OCI-LY1 (cell line): ENCODE measurements at regions not wholly inside any gene's neighbourhood (a gene's known extent, or its start where the extent isn't known, plus 50 kb on each side); places are given as distances from the start of the nearest gene placed in this dataset.

Source experiments
- H2AFZ ChIP-seq: fragments of 200-600 bp; sonication (generic), shearing (Covaris generic); 2 replicates; pipeline ENCODE4 v1.6.0; 2014; ENCODE audit warnings: antibody characterized with exemption, mild to moderate bottlenecking, low read length
- H3F3A ChIP-seq: fragments of 200-600 bp; sonication (generic), shearing (Covaris generic); 2 replicates; pipeline ENCODE4 v1.6.0; 2014; ENCODE audit warnings: mild to moderate bottlenecking, antibody characterized with exemption, low read length, moderate library complexity; ENCODE audit not compliant: insufficient read depth
- H3K27ac ChIP-seq: fragments of 200-600 bp; sonication (generic); 2 replicates; pipeline ENCODE4 v1.5.1; 2014; ENCODE audit warnings: low read length, mixed run types, mild to moderate bottlenecking, low read depth; ENCODE audit not compliant: poor library complexity, severe bottlenecking
- H3K27me3 ChIP-seq: fragments of 200-600 bp; sonication (generic); 2 replicates; pipeline ENCODE4 v1.6.0; 2014; ENCODE audit warnings: antibody characterized with exemption, mild to moderate bottlenecking, low read length, moderate library complexity; ENCODE audit not compliant: insufficient read depth
- H3K36me3 ChIP-seq: fragments of 200-600 bp; sonication (generic); 2 replicates; pipeline ENCODE4 v1.6.1; 2014; ENCODE audit warnings: mild to moderate bottlenecking, antibody characterized with exemption, low read length, moderate library complexity, mixed read lengths; ENCODE audit not compliant: insufficient read depth
- H3K4me1 ChIP-seq: fragments of 200-600 bp; sonication (generic); 2 replicates; pipeline ENCODE4 v1.5.1; 2014; ENCODE audit warnings: mild to moderate bottlenecking, low read length, moderate library complexity; ENCODE audit not compliant: insufficient read depth, severe bottlenecking
- H3K4me2 ChIP-seq: fragments of 200-600 bp; sonication (generic), shearing (Covaris generic); 2 replicates; pipeline ENCODE4 v1.6.1; 2014; ENCODE audit warnings: low read length
- H3K4me3 ChIP-seq: fragments of 200-600 bp; sonication (generic); 2 replicates; pipeline ENCODE4 v1.5.1; 2014; ENCODE audit warnings: low read length, low read depth, mild to moderate bottlenecking, mixed read lengths; ENCODE audit not compliant: poor library complexity, severe bottlenecking
- H3K79me2 ChIP-seq: fragments of 200-600 bp; shearing (Covaris generic); 2 replicates; pipeline ENCODE4 v1.6.1; 2016; ENCODE audit warnings: mixed run types, low read length, mixed read lengths; ENCODE audit not compliant: insufficient read depth
- H3K9ac ChIP-seq: fragments of 200-600 bp; sonication (generic), shearing (Covaris generic); 2 replicates; pipeline ENCODE4 v1.6.1; 2014; ENCODE audit warnings: mild to moderate bottlenecking, low read length, mixed read lengths
- H3K9me2 ChIP-seq: fragments of 200-600 bp; sonication (generic), shearing (Covaris generic); 2 replicates; pipeline ENCODE4 v1.6.1; 2014; ENCODE audit warnings: low read depth, mild to moderate bottlenecking, low read length, mixed read lengths
- H3K9me3 ChIP-seq: fragments of 200-600 bp; shearing (Covaris generic); 2 replicates; pipeline ENCODE4 v1.6.1; 2014; ENCODE audit warnings: low read length, mixed read lengths
- H4K20me1 ChIP-seq: fragments of 200-600 bp; sonication (generic), shearing (Covaris generic); 2 replicates; pipeline ENCODE4 v1.6.0; 2016; ENCODE audit warnings: mild to moderate bottlenecking, low read length; ENCODE audit not compliant: insufficient read depth
- EZH2 ChIP-seq: fragments of 200-600 bp; sonication (generic), shearing (Covaris generic); IDR thresholded peaks from 2 replicates; pipeline ENCODE4 v1.8.0; 2017; ENCODE audit warnings: borderline replicate concordance, mixed run types, mild to moderate bottlenecking, antibody characterized with exemption, low read length, moderate library complexity, mixed read lengths
- TF ChIP-seq, protein P1 (sequence below): fragments of 200-600 bp; sonication (generic), shearing (Covaris generic); IDR thresholded peaks from 2 replicates; pipeline ENCODE4 v1.5.1; 2017; ENCODE audit warnings: mild to moderate bottlenecking, antibody characterized with exemption, low read length, moderate library complexity, mixed read lengths

DNA sequence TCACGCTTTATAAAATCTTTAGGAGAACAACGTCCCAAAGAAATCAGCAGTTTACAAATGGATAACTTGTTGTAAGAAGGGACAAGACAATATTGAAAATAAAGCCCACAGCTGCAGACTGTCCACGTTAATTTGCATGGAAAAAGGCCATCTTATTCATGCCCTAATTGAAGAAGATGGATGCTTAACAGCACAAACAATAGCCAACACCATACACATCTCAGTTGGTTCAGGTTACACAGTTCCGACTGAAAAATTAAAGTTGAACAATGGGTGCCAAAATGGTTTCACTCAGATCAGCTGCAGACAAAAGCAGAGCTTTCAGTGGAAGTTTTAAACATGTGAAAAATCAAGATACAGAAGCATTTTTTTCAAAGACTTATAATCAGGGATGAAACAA lies 314.2 kb downstream of the RAB38 start:
- H3K9me3 ChIP-seq, result no peaks in the 10 kb centered on the region
- no peaks in the 10 kb centered on the region for H3F3A ChIP-seq
- no peaks in the 10 kb centered on the region for H3K79me2 ChIP-seq
- H2AFZ ChIP-seq, result no peak overlapping the region
- no peaks in the 10 kb centered on the region for H4K20me1 ChIP-seq
- H3K4me2 ChIP-seq, result no peak overlapping the region
- no peaks in the 10 kb centered on the region for H3K9me2 ChIP-seq
- no peak for TF ChIP-seq EZH2
- TF ChIP-seq, protein P1, sequence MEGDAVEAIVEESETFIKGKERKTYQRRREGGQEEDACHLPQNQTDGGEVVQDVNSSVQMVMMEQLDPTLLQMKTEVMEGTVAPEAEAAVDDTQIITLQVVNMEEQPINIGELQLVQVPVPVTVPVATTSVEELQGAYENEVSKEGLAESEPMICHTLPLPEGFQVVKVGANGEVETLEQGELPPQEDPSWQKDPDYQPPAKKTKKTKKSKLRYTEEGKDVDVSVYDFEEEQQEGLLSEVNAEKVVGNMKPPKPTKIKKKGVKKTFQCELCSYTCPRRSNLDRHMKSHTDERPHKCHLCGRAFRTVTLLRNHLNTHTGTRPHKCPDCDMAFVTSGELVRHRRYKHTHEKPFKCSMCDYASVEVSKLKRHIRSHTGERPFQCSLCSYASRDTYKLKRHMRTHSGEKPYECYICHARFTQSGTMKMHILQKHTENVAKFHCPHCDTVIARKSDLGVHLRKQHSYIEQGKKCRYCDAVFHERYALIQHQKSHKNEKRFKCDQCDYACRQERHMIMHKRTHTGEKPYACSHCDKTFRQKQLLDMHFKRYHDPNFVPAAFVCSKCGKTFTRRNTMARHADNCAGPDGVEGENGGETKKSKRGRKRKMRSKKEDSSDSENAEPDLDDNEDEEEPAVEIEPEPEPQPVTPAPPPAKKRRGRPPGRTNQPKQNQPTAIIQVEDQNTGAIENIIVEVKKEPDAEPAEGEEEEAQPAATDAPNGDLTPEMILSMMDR, result no peak
- H3K27ac ChIP-seq, result no peak overlapping the region
- H3K4me1 ChIP-seq, result no peaks in the 10 kb centered on the region
- H3K9ac ChIP-seq, result no peak overlapping the region
- H3K4me3 ChIP-seq, result no peak overlapping the region
- no peaks in the 10 kb centered on the region for H3K36me3 ChIP-seq
- no peaks in the 10 kb centered on the region for H3K27me3 ChIP-seq

DNA sequence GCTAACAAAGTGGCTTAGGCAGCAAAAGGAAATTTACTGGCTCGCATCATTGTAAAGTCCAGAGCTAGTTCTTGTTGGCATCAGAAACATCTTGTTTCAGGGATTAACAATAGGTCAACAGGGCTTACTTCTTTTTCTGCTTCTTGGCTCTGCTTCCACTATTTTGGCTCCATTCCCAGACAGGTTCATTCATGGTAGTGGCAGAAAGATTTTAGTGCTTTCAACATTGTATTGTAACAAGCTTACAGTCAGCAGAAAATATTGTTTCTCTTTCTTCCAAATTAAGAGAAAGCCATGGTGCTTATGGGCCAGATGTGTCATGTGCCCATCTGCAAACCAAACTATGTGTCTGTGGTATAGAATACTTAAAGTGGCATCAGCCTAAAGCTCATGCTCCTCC lies 315.6 kb downstream of the RAB38 start:
- Histone ChIP-seq H3K9me3 (no peaks in the 10 kb centered on the region), H3K4me2 (no peak overlapping the region), H3K4me1 (no peaks in the 10 kb centered on the region), H3K9me2 (no peaks in the 10 kb centered on the region), H3K27ac (no peak overlapping the region), H2AFZ (no peak overlapping the region), H3K9ac (no peak overlapping the region), H4K20me1 (no peaks in the 10 kb centered on the region), H3K79me2 (no peaks in the 10 kb centered on the region), H3K27me3 (no peaks in the 10 kb centered on the region), H3K36me3 (no peaks in the 10 kb centered on the region), H3F3A (no peaks in the 10 kb centered on the region), H3K4me3 (no peak overlapping the region)
- no peak for TF ChIP-seq EZH2
- TF ChIP-seq, protein P1, result no peak

DNA sequence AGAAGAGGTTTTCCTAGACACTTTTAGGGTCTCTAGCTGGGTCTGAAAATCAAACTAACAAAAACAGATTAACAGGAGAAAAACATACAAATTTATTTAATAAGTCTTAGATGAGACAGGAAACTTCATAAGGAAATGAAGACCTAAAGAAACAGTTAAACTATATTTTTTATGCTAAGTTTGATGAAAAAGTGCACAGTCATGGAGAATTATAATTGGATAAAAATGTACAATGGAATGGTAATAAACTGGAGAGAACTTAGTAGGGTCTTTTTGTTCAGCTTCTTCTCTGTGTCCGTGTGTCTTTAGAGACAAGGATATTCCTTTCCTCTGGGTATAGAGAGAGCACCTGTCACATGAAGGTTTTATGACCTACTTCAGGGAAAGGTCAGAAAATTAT lies 323.4 kb downstream of the RAB38 start:
- H3F3A ChIP-seq, result no peaks in the 10 kb centered on the region
- no peaks in the 10 kb centered on the region for H3K9me3 ChIP-seq
- H3K36me3 ChIP-seq, result no peaks in the 10 kb centered on the region
- H3K79me2 ChIP-seq, result no peaks in the 10 kb centered on the region
- no peaks in the 10 kb centered on the region for H3K9me2 ChIP-seq
- TF ChIP-seq, protein P1, result no peak
- no peak for TF ChIP-seq EZH2
- H3K27ac ChIP-seq, result no peak overlapping the region
- no peaks in the 10 kb centered on the region for H3K4me1 ChIP-seq
- H3K4me3 ChIP-seq, result no peak overlapping the region
- no peaks in the 10 kb centered on the region for H3K27me3 ChIP-seq
- H3K9ac ChIP-seq, result no peak overlapping the region
- H3K4me2 ChIP-seq, result no peak overlapping the region
- H4K20me1 ChIP-seq, result no peaks in the 10 kb centered on the region
- H2AFZ ChIP-seq, result no peak overlapping the region
